SK-N-SH (cell line): ENCODE measurements at regions not wholly inside any gene's neighbourhood (a gene's known extent, or its start where the extent isn't known, plus 50 kb on each side); places are given as distances from the start of the nearest gene placed in this dataset.

Experiments
- CTCF ChIA-PET: fragments of 300-600, 350-600 bp; formaldehyde crosslinking; extraction: SDS; loops from one replicate; lab custom pipeline; 2021; lab: Yijun Ruan, JAX
- POLR2A ChIA-PET: fragments of 350-600 bp; sonication (Branson Sonifier 250); formaldehyde crosslinking; extraction: SDS; loops from one replicate; lab custom pipeline; 2020; ENCODE audit warnings: antibody characterized with exemption, inconsistent platforms; lab: Yijun Ruan, JAX
- DNase-seq: peaks from one replicate; pipeline ENCODE4 v3.0.0; 2012
- H2AFZ ChIP-seq: fragments of 200-600 bp; sonication (generic); 2 replicates; pipeline ENCODE4 v1.8.1; 2016; ENCODE audit warnings: antibody characterized with exemption, mild to moderate bottlenecking, low read depth
- H3F3A ChIP-seq: fragments of 200-600 bp; sonication (generic); replicated peaks from 2 replicates; pipeline ENCODE3; 2016; ENCODE audit warnings: antibody characterized with exemption, mild to moderate bottlenecking; ENCODE audit not compliant: insufficient read depth
- H3K27ac ChIP-seq, 2 experiments: fragments of 200-500 bp in 1 of 2; fragments of 200-600 bp in 1 of 2; sonication (Bioruptor generic) in 1 of 2; sonication (generic), shearing (Covaris generic) in 1 of 2; 2 replicates each; pipeline versions ENCODE4 v1.5.1 to v1.6.1; 2014 to 2016; ENCODE audit warnings: low read depth in 2 of 2, inconsistent platforms in 1 of 2, low read length in 1 of 2, mild to moderate bottlenecking in 1 of 2, mixed read lengths in 1 of 2
- H3K27me3 ChIP-seq: fragments of 200-600 bp; sonication (generic), shearing (Covaris generic); 2 replicates; pipeline ENCODE4 v1.6.1; 2016; ENCODE audit warnings: mixed run types; ENCODE audit not compliant: insufficient read depth
- H3K36me3 ChIP-seq, 2 experiments: fragments of 200-500 bp in 1 of 2; fragments of 200-600 bp in 1 of 2; sonication (Bioruptor generic) in 1 of 2; sonication (generic) in 1 of 2; replicated peaks in 1 of 2; 2 replicates each; pipeline versions ENCODE3 to v1.5.1; 2014 to 2016; ENCODE audit warnings: low read length in 1 of 2, mild to moderate bottlenecking in 1 of 2; ENCODE audit not compliant: insufficient read depth in 2 of 2, control insufficient read depth in 1 of 2
- H3K4me1 ChIP-seq, 2 experiments: fragments of 200-500 bp in 1 of 2; fragments of 200-600 bp in 1 of 2; sonication (Bioruptor generic) in 1 of 2; sonication (generic), shearing (Covaris generic) in 1 of 2; 2 replicates each; pipeline versions ENCODE4 v1.5.1 to v1.6.1; 2014 to 2016; ENCODE audit warnings: low read depth in 1 of 2, low read length in 1 of 2, mixed run types in 1 of 2; ENCODE audit not compliant: insufficient read depth in 2 of 2, control insufficient read depth in 1 of 2
- H3K4me2 ChIP-seq: fragments of 200-600 bp; sonication (generic), shearing (Covaris generic); 2 replicates; pipeline ENCODE4 v1.6.1; 2017; ENCODE audit warnings: mixed run types
- H3K4me3 ChIP-seq, 2 experiments: fragments of 200-500 bp in 1 of 2; fragments of 200-600 bp in 1 of 2; sonication (Bioruptor generic) in 1 of 2; sonication (generic), shearing (Covaris generic) in 1 of 2; 2 replicates each; pipeline versions ENCODE4 v1.5.1 to v1.8.1; 2014 to 2016; ENCODE audit warnings: low read depth in 2 of 2, inconsistent platforms in 1 of 2, low read length in 1 of 2, mild to moderate bottlenecking in 1 of 2, mixed read lengths in 1 of 2, moderate library complexity in 1 of 2
- H3K79me2 ChIP-seq: fragments of 200-600 bp; sonication (generic); 2 replicates; pipeline ENCODE4 v1.8.1; 2017; ENCODE audit warnings: mild to moderate bottlenecking; ENCODE audit not compliant: insufficient read depth
- H3K9ac ChIP-seq: fragments of 200-600 bp; sonication (generic); 2 replicates; pipeline ENCODE4 v1.6.1; 2017; ENCODE audit warnings: mixed run types
- H3K9me2 ChIP-seq: fragments of 200-600 bp; sonication (generic); 2 replicates; pipeline ENCODE4 v1.6.1; 2017; ENCODE audit warnings: mixed run types
- H3K9me3 ChIP-seq: fragments of 200-600 bp; sonication (generic); 2 replicates; pipeline ENCODE4 v1.6.1; 2017; ENCODE audit warnings: mixed run types, mild to moderate bottlenecking, moderate library complexity
- H4K20me1 ChIP-seq: fragments of 200-600 bp; sonication (generic); 2 replicates; pipeline ENCODE4 v1.6.1; 2017; ENCODE audit warnings: mild to moderate bottlenecking, mixed run types; ENCODE audit not compliant: insufficient read depth
- CTCF ChIP-seq: fragments of 200-600 bp; sonication (generic); IDR thresholded peaks from 2 replicates; pipeline ENCODE4 v1.6.1; 2017; ENCODE audit warnings: antibody characterized with exemption, mild to moderate bottlenecking, moderate library complexity
- EP300 ChIP-seq, 2 experiments: IDR thresholded peaks; 2 replicates each; pipeline versions ENCODE4 v1.4.0 to v1.6.1; 2012; ENCODE audit warnings: borderline replicate concordance in 1 of 2, low read depth in 1 of 2, low read length in 1 of 2
- FOSL2 ChIP-seq: IDR thresholded peaks from 2 replicates; pipeline ENCODE4 v1.4.0; 2012; ENCODE audit warnings: low read depth, mild to moderate bottlenecking, moderate library complexity, borderline replicate concordance
- FOXJ3 ChIP-seq: sonication (generic); formaldehyde crosslinking; IDR thresholded peaks from 2 replicates; pipeline ENCODE4 v1.5.1; 2020; ENCODE audit warnings: mild to moderate bottlenecking, missing genetic modification reagents
- FOXM1 ChIP-seq: IDR thresholded peaks from 2 replicates; pipeline ENCODE4 v1.4.0; 2012; ENCODE audit warnings: low read depth, mild to moderate bottlenecking
- GABPA ChIP-seq: IDR thresholded peaks from 2 replicates; pipeline ENCODE4 v1.4.0; 2012; ENCODE audit warnings: low read depth, mild to moderate bottlenecking
- GATA2 ChIP-seq: sonication (generic); formaldehyde crosslinking; IDR thresholded peaks from 2 replicates; pipeline ENCODE4 v1.5.0; 2020; ENCODE audit warnings: mild to moderate bottlenecking, missing genetic modification reagents
- JUND ChIP-seq: IDR thresholded peaks from 2 replicates; pipeline ENCODE4 v1.4.0; 2012
- MEF2A ChIP-seq: IDR thresholded peaks from 2 replicates; pipeline ENCODE4 v1.4.0; 2012; ENCODE audit warnings: low read depth, borderline replicate concordance
- PBX3 ChIP-seq: IDR thresholded peaks from 2 replicates; pipeline ENCODE4; 2012
- RAD21 ChIP-seq: IDR thresholded peaks from 2 replicates; pipeline ENCODE4 v1.6.1; 2012; ENCODE audit warnings: mild to moderate bottlenecking, low read length
- RCOR1 ChIP-seq: fragments of 150-350 bp; IDR thresholded peaks from 2 replicates; pipeline ENCODE4 v1.6.1; 2017; ENCODE audit warnings: antibody characterized with exemption, low read length
- RFX5 ChIP-seq: IDR thresholded peaks from 2 replicates; pipeline ENCODE4 v1.6.1; 2012; ENCODE audit warnings: mild to moderate bottlenecking, improper control_type of control experiment, low read length
- RXRA ChIP-seq: IDR thresholded peaks from 2 replicates; pipeline ENCODE4 v1.4.0; 2012; ENCODE audit warnings: low read depth, mild to moderate bottlenecking, borderline replicate concordance
- SIN3A ChIP-seq: IDR thresholded peaks from 2 replicates; pipeline ENCODE4 v1.6.1; 2012; ENCODE audit warnings: low read depth, mild to moderate bottlenecking, low read length, moderate library complexity, borderline replicate concordance
- TCF12 ChIP-seq: IDR thresholded peaks from 2 replicates; pipeline ENCODE4 v1.4.0; 2012
- TEAD4 ChIP-seq: IDR thresholded peaks from 2 replicates; pipeline ENCODE4 v1.4.0; 2012; ENCODE audit warnings: mild to moderate bottlenecking, borderline replicate concordance; ENCODE audit not compliant: insufficient read depth
- YY1 ChIP-seq: IDR thresholded peaks from 2 replicates; pipeline ENCODE4 v1.4.0; 2012; ENCODE audit warnings: low read depth, mild to moderate bottlenecking
- WGBS: methylation state at CpG from one replicate; pipeline ENCODE4 v1.1.6; 2017; ENCODE audit warnings: low lambda C conversion rate; 5-methylcytosine and 5-hydroxymethylcytosine counted together

- H3K27me3 ChIP-seq, result no peaks in the 10 kb centered on the region
- H3K9me2 ChIP-seq, result no peaks in the 10 kb centered on the region
- no peak overlapping the region for H3K9ac ChIP-seq
- H3K36me3 ChIP-seq, result no peaks in the 10 kb centered on the region
- H4K20me1 ChIP-seq, result no peaks in the 10 kb centered on the region
- H3K4me2 ChIP-seq, result no peak overlapping the region
- no peaks in the 10 kb centered on the region; a peak in 1 of 4 replicates for H3K4me1 ChIP-seq
- no peak overlapping the region for H3K4me3 ChIP-seq
- peak overlapping the region in 1 of 2 experiments; percentile 34; a peak in 1 of 4 replicates for H3K27ac ChIP-seq
- POLR2A ChIA-PET, result no interaction called here
- H3K9me3 ChIP-seq, result no peaks in the 10 kb centered on the region
- H2AFZ ChIP-seq, result no peak overlapping the region
- CTCF ChIA-PET, result no interaction called here
- H3F3A ChIP-seq, result no peaks in the 10 kb centered on the region
- H3K79me2 ChIP-seq, result no peaks in the 10 kb centered on the region
- peak; percentile 61 for TF ChIP-seq PBX3
- peak; percentile 33; the same call in 1 of the 2 replicates for TF ChIP-seq TCF12
- no peak for TF ChIP-seq RAD21
- no peak for DNase-seq
Measured at GRCh38 chr1:76013206-76013581, 61.4 kb upstream of the ST6GALNAC3 start.

GRCh38 chr1:76015478-76016103 lies 59.0 kb upstream of the ST6GALNAC3 start:
- no peaks in the 10 kb centered on the region for H3K79me2 ChIP-seq
- WGBS, result 63% methylated on average over 1 of the region's 1 CpG
- H3F3A ChIP-seq, result peaks cover 3% of the 10 kb centered on the region
- H3K27ac ChIP-seq, result no peak overlapping the region
- H3K4me1 ChIP-seq, result peaks cover 0 to 5% of the 10 kb centered on the region in 2 experiments; a peak in 1 of 4 replicates
- H3K36me3 ChIP-seq, result no peaks in the 10 kb centered on the region
- no peaks in the 10 kb centered on the region for H3K9me2 ChIP-seq
- H4K20me1 ChIP-seq, result no peaks in the 10 kb centered on the region
- DNase-seq, result no peak
- POLR2A ChIA-PET, result no interaction called here
- CTCF ChIA-PET, result no interaction called here
- no peak overlapping the region for H3K4me2 ChIP-seq
- no peak overlapping the region for H3K9ac ChIP-seq
- no peaks in the 10 kb centered on the region for H3K9me3 ChIP-seq
- TF ChIP-seq PBX3 (peak; percentile 34; the same call in 1 of the 2 replicates), RCOR1 (no peak), EP300 (IDR thresholded peaks at IDR 0.05; ENCODE audit: borderline replicate concordance in 1 of 2, low read depth in 1 of 2, low read length in 1 of 2) (no peak), FOXJ3 (CRISPR knock-in tag) (no peak), GATA2 (no peak), RAD21 (no peak), TCF12 (0 out of 2 replicates have a peak, but pooled peaks have one; percentile 12), FOSL2 (peak; percentile 6; the same call in 1 of the 2 replicates)
- TF ChIP-seq, all 33 proteins: peak for 3
- Histone ChIP-seq H2AFZ (no peak overlapping the region), H3K27me3 (no peaks in the 10 kb centered on the region), H3K4me3 (no peak overlapping the region)

- no peaks in the 10 kb centered on the region for H3K36me3 ChIP-seq
- H3K9me2 ChIP-seq, result no peaks in the 10 kb centered on the region
- POLR2A ChIA-PET, result no interaction called here
- H3K4me1 ChIP-seq, result peaks cover 0 to 5% of the 10 kb centered on the region in 2 experiments; a peak in 1 of 4 replicates
- H2AFZ ChIP-seq, result no peak overlapping the region
- H3K79me2 ChIP-seq, result no peaks in the 10 kb centered on the region
- H3K9ac ChIP-seq, result no peak overlapping the region
- H3K27me3 ChIP-seq, result no peaks in the 10 kb centered on the region
- peak; percentile 8 for DNase-seq
- H4K20me1 ChIP-seq, result no peaks in the 10 kb centered on the region
- 14% methylated on average over 2 of the region's 2 CpGs for WGBS
- H3K27ac ChIP-seq, result peak overlapping the region; percentile 16 to 74; a peak in 2 of 4 replicates
- H3K4me3 ChIP-seq, result no peak overlapping the region
- no peak overlapping the region for H3K4me2 ChIP-seq
- H3K9me3 ChIP-seq, result no peaks in the 10 kb centered on the region
- H3F3A ChIP-seq, result peaks cover 3% of the 10 kb centered on the region
- CTCF ChIA-PET, result interaction anchor here (0.7 kb wide), 1 partner anchor 137 kb away, joined by 3 read pairs; no protein-coding TSS in a partner anchor
- TF ChIP-seq GABPA (no peak), MEF2A (no peak), FOXJ3 (CRISPR knock-in tag) (no peak), RXRA (peak; percentile 46; the same call in 1 of the 2 replicates), FOSL2 (peak; percentile 13; the same call in 1 of the 2 replicates), TCF12 (peak; percentile 97), FOXM1 (peak; percentile 56; the same call in 1 of the 2 replicates), CTCF (no peak), YY1 (no peak), EP300 (IDR thresholded peaks at IDR 0.05; ENCODE audit: borderline replicate concordance in 1 of 2, low read depth in 1 of 2, low read length in 1 of 2) (peak in 1 of 2 experiments; percentile 80; a peak in 2 of 4 replicates), RFX5 (no peak), SIN3A (0 out of 2 replicates have a peak, but pooled peaks have one; percentile 34), JUND (peak; percentile 67; the same call in 1 of the 2 replicates), TEAD4 (peak; percentile 74; the same call in 1 of the 2 replicates)
Measured at GRCh38 chr1:76018045-76018444, 56.5 kb upstream of the ST6GALNAC3 start.
